ENCODE measurements at regions not wholly inside any gene's neighbourhood (a gene's known extent, or its start where the extent isn't known, plus 50 kb on each side); places are given as distances from the start of the nearest gene placed in this dataset.
"Not testable (repeated sequence)": the region's sequence is repeated elsewhere in the genome, so short reads cannot be mapped to it uniquely, and the experiment has no call there.

DNA sequence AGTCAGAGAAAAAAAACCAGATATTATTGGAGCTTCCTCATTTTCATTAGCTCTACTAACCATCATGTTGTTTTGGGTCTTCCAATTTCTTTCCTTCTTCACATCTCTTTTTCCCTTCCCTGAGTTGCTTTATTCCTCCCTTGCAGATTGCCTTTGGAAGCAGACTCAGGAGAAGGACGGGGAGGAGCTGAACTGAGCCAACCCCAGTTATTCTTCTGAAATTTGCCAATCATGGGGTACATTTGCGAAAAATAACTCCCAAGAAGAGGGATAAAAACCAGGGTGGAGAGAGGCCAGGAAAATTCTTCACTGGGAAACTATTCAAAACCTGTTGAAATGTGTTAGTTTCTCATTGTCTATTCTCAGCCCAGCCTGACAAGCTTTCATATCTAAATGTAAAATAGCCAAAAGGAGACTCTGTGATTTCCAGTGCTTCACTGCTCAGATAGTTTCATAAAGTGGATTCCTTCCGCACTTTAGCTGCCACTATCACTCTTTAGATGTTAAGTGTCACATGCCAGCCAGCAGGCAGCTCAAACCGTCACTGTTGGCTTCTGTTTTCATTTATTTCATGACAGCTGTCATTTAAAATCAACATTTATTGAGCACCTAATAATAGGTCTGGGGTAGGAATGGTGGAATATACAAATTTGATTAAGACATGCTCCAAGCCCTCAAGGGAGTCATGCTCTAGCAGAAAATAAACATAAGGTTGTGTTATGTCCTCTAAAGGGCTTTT is 204.5 kb downstream of the SREK1 start:
- no peak for DNase-seq (ENCODE audit: low read depth in 2 of 3, low spot score in 1 of 3)

DNA sequence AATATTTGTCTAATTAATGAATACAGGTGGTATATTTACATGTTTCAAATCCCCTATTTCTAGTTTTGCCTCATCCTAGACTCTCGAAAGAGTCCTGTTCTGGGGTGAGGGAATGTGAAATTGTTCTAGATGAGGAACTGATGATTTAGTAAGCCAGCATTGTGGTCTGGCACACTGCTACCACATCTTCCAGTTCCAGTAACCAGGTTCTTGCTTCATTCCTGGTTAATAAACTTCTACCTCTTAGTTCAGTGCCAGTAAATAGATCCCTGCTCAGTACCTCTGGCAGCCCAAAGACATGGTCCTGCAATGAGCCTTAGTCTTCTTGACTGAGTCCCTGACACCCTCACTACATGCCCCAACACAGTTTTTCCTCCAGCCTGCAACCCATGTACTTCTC is 207.7 kb downstream of the SREK1 start:
- no peak for DNase-seq (ENCODE audit: low read depth in 2 of 3, low spot score in 1 of 3)

DNA sequence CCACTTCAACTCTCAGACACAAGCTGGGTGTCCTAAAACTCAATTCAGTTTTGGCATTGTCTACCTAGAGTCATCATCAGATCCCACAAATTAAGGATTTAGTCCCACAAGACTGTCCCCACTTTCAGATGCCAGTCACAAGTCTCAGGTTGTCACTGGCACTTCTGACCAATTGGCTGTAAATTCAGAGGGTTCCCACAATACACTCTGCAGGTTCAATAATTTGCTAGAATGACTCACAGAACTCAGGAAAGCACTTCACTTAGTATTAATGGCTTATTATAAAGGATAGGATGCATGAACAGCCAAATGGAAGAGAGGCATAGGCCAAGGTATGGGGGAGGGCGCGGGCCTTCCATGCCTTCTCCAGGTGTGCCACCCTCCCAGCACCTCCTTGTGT is 209.1 kb downstream of the SREK1 start:
- no peak for DNase-seq (ENCODE audit: low read depth in 2 of 3, low spot score in 1 of 3)

DNA sequence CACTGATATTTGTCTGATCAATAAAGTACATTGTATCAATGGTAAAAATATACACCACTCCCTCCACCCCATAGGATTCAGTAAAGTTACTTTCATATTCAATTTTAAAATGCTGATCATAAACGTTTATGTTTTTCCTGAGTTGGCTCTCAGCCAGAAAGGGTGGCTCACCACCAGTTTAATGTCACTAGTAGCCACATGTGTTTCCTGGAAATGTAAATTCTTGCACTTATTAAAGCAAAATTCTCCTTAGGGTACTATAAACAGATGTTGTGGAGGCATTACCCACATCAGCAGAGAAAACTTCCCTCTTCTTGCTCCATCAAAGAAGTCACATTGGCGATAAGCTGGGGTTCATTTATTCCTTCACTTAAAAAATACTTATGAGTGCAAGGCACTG is 210.3 kb downstream of the SREK1 start:
- DNase-seq (ENCODE audit: low read depth in 2 of 3, low spot score in 1 of 3), result no peak

DNA sequence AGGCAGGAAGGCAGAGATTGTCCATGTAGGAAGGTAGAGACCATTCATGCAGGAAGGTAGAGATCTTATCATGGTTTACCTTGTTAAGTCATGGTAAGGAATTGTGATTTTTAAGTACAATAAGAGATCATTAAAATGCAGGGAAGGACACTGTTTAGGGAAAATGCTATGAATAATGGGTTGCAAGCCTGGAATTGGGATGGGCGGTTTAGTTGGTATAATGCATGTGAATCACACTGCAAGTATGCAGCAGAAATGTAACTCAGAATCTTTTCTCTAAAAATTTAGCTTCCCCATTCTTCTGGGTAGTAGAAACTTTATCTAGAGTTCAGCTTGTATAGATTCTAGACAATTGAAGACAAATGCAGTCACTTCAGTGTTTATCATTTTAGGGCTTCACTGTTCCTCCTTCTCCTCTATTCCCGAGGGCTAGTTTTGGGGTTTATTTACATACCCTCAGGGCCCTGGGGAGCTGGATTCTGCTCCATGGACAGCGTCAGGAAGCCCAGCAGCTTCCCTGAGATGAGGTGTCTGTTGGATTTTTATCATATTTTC is 212.0 kb downstream of the SREK1 start:
- DNase-seq (ENCODE audit: low read depth in 2 of 3, low spot score in 1 of 3), result no peak

DNA sequence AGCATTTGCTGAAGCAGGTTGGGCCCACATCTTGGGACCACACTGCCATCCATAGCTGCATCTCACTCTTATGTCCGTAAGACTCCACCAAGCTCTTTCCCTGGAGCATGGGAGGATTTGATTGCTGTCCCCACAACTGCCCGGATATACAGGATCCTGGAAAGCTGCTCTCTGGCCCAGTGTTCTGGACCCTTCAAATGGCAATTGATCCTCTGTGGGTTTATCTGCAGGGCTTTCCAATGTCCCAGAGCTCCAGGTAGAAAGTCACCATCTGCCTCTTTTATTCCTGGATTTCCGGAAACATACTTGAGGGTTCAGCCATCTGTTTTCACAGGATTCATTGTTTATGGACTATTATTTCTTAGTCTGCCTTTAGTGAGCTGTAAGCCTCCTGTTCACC is 214.6 kb downstream of the SREK1 start:
- DNase-seq (ENCODE audit: low read depth in 2 of 3, low spot score in 1 of 3), result no peak

DNA sequence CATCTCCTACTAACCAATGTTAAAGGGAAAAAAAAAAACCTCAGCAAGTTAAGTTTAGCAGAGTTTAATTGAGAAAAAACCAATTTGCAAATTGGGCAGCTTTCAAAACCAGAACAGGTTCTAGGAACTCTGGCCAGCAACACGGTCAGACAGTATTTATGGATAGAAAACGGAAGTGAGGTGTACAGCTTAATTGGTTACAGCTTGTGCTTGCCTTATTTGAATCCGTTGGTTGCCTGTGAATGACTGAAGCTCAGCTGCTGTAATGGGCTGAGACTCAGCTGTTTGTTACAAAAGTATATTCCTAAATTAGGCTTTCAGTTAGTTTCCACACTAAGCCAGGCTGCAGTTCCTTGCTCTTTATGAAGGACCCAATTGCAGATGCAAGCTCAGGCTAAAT is 217.0 kb downstream of the SREK1 start:
- no peak for DNase-seq (ENCODE audit: low read depth in 2 of 3, low spot score in 1 of 3)

DNA sequence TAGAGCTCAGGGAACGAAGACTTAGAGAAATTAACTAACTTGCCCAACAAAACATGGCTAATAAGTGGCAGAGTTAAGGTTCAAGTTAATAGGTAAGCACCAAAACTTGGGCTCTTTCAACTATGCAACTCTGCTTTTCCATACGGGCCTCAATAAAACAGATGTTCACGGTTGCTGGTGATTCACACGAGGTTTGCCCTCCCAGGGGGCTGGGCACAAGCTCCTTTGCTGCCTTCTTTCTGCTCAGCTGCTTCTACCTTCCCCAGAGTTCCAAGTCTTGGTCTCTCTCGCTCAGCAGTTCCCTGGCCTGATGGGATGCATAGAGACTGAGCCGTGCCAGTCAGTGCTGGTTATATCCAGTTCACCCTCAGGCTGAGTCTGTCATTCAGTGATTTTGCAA is 217.9 kb downstream of the SREK1 start:
- no peak for DNase-seq (ENCODE audit: low read depth in 2 of 3, low spot score in 1 of 3)

DNA sequence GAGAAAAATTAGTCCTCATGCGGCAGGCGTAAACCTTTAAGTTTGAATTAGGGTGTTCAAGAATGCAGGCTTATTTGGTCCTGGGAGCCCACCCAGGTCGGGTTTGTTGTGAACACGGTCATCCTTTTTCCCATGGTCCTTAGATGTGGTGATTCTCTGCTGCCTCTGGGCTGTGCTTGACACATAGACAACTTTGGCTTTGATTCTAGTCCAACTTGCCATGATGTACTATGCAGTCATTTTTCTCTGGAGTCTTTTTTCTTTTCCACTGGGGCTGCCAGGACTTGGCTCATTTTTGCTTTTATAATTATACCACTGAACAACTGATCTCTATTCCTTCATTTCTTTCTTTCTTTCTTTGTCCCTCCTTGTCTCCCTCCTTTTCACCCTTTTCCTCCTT is 218.6 kb downstream of the SREK1 start:
- DNase-seq (ENCODE audit: low read depth in 2 of 3, low spot score in 1 of 3), result no peak

DNA sequence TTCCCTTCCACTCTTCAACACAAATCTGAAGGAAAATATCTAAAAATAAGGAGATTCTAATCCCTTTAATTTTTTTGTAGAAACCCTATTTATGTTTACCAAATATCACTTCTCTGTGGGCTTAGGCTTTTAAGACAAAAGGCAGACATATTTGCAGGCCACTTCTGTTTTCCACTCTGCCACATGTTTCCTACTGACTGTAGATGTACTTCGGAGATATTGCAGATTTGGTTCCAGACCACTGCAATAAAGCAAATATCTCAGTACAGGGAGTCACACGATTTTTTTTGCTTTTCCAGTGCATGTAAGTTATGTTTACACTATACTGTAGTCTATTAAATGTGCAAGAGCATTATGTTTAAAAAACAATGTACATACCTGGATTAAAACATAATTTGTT is 219.0 kb downstream of the SREK1 start:
- DNase-seq (ENCODE audit: low read depth in 2 of 3, low spot score in 1 of 3), result no peak

DNA sequence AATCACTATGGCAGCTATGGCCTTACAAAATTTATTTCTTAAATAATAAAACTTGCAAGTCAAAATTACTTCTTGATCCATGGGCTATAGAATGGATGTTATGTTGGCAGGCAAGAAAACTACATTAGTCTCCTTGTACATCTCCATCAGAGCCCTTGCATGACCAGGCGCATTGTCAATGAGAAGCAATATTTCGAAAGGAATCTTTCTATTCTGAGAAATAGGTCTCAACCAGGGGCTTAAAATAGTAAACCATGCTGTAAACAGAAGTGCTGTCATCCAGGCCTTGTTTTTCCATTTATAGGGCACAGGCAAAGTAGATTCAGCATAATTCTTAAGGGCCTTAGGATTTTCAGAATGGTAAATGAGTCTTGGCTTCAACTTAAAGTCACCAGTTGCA is 220.1 kb downstream of the SREK1 start:
- no peak for DNase-seq (ENCODE audit: low read depth in 2 of 3, low spot score in 1 of 3)

DNA sequence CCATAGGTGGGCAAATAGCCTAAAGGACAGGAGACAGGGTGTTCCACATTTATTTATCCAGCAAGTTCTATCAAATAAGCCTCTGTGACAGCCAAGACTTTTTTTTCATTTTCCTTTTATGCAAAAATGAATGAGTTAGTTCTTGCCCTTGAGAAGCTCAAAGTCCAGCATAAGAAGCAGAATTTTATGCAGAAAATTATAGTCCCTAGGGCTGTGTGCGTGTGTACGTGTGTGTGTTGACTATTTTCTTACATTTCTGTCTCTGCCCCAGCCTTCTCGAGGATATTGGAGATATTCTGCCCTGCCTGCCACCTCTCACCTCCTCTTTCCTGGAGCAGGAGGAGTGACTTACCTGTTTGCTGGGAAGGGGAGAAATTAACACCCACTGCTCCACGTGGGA is 221.9 kb downstream of the SREK1 start:
- DNase-seq (ENCODE audit: low read depth in 2 of 3, low spot score in 1 of 3), result no peak

DNA sequence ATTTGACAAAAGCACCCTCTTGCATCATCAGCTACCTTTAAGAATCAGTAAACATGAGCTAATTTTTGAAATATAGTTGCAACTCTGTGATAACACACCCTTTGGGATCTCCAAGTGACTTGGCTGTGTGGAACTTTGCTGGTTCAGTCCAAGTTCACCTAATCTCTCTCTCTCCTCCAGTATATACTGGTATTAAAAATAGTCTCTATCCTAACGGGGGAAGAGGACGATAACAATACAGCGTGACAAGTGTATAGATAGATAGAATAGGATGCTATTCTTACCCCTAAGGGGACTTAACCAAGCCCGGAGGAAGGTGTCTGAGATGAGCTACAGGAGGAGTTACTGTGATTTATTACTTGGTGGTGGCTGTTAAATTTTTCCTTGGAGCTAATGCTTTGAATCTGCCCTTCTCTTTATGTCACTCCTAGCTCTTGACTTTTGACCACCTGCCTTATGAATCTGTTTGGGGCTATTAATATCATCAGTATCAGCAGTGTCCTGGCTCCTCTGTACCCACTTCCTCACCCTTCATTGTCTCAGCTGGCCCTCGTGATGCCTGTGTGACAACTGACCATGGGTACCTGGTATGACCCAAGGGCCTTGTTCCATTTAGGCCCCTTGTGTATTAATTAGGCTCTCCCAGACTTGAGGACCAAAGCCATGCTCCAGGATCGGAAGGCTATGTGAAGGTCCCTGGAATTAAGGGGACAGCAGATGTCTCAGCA is 223.9 kb downstream of the SREK1 start:
- DNase-seq (ENCODE audit: low read depth in 2 of 3, low spot score in 1 of 3), result no peak

DNA sequence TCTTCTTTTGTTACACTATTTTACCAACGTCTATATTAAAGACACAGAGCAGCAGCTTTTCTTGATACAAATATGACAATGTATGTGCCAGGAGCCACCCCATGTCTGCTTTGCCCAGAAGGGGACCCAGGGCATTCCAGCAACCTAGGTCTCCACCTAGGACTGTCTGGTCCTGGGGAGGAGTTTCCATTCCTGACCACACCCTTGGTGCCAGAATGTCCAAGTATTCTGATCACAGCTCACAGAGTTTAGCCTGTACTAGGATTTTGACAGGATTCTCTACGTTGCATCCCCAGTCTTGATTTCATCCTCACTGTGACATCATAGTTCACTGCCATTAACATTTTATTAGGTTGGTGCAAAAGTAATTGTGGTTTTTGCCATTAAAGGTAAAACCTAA is 224.7 kb downstream of the SREK1 start:
- DNase-seq (ENCODE audit: low read depth in 2 of 3, low spot score in 1 of 3), result no peak

DNA sequence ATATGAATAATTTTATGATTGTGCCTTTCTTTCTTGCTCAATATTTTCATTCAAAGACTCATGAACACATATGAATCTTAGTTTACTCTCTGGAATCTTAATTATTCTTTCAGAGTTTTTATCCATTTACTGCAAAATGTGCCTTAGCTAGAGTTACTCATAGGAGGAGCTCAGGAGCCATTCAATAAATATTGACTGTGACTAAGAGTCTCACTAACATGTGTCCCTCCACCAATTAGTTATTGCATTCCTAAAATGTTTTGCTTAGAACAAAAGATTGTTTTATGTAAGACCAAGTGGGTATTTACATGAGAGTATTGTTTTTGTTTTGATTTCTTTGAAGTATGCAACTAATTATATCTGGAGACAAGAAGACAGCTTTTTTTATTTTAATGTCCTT is 218.4 kb upstream of the MAST4 start:
- DNase-seq (ENCODE audit: low read depth in 2 of 3, low spot score in 1 of 3), result no peak

DNA sequence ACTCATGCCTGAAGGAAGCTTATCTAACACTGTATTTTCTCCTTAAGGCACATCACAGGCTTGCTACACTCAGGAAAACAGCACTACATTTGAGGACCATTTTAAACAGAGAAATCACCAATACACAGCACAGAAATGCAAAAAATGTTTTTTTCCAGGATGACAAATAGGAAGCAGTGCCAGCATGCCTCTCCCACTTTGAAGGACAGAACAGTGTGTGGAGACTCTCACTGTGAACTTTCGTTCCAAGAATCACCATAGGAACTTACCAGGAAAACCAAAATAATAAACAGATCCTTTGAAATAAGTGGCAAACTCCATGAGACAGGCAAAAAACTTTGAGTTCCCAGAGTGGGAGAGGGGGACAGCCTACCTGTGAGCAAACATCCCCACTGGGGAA is 217.8 kb upstream of the MAST4 start:
- no peak for DNase-seq (ENCODE audit: low read depth in 2 of 3, low spot score in 1 of 3)

DNA sequence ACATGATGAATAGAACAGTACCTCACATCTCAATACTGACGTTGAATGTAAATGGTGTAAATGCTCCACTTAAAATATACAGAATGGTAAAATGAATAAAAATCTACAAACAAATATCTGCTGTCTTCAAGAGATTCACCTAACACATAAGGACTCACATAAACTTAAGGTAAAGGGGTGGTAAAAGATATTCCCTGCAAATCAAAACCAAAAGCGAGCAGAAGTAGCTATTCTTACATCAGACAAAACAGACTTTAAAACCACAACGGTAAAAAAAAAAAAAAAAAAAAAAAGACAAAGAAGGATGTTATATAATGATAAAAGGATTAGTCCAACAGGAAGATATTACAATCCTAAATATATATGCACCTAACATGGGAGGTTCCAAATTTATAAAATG is 214.0 kb upstream of the MAST4 start:
- DNase-seq (ENCODE audit: low read depth in 2 of 3, low spot score in 1 of 3), result no peak

DNA sequence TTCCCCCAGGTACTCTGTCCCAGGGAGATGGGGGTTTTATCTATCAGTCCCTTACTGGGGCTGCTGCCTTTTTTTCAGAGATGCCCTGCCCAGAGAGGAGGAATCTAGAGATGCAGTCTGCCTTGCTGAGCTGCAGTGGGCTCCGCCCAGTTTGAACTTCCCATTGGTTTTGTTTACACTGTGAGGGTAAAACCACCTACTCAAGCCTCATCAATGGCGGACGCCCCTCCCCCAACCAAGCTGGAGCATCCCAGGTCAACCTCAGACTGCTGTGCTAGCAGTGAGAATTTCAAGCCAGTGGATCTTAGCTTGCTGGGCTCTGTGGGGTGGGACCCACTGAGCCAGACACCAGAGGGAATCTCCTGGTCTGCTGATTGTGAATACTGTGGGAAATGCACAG is 191.0 kb upstream of the MAST4 start:
- DNase-seq (ENCODE audit: low read depth in 2 of 3, low spot score in 1 of 3), result not testable (repeated sequence)

DNA sequence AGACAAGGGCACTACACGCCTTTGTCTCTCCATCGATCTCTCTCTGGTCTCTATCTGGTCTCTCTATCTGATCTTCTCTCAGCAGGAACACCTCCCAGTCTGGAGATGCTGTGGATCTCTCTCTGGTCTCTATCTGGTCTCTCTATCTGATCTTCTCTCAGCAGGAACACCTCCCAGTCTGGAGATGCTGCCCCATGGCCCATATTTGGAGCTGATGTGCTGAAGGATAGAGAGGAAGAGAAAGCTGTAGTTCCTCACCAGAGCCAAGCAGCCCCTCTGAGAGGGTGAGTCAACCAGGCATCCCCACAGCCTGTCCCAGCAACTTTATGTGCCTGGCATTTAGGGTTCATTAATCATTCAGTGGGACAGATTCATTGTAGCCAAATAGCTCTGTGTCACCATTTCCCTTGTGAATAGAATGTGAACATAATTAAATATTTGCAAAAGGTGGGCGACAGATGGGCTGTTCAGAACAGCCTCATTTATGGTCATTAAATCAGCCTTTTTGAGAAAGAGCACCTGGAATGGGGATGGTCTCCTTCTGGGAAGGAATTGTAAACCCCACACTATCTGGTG is 189.3 kb upstream of the MAST4 start:
- no peak for DNase-seq (ENCODE audit: low read depth in 2 of 3, low spot score in 1 of 3)

DNA sequence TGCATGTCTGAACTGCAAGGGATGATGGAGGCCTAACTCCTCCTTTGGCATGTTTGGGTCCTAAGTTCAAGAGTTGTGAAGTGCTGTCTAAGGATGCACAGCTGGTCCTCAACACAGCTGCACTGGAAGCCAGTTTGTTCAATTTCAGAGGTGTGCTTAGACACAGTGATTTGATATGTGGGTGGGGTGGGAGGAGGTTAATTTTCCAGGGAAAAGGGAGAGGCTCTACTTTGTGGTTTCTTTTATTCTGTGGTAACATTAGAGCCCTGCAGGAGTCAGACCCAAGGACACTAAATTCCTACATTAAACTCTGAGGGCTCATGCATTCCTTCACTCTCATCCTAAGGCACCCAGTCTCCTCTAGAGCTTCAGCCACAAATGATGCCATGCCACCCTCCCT is 188.4 kb upstream of the MAST4 start:
- DNase-seq (ENCODE audit: low read depth in 2 of 3, low spot score in 1 of 3), result no peak

DNA sequence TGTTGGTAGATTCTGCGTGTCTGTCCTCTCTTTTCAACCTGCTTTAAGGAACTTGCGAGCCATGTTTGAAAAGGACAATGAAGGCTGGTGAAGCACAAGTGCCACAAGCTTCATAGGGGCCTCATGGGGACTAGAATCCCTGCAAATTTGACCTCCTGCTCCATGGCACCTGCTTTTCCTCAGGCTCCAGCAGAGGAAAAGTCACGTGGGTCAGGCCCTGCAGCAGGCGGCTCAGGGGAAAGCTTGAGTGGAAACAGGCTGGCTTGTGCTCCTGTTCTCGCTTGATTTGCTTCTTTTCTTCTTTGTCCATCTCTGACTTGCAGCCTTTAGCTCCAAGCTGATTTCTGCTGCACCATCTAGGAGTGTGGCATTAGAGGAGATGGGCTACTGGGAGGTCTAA is 187.6 kb upstream of the MAST4 start:
- no peak for DNase-seq (ENCODE audit: low read depth in 2 of 3, low spot score in 1 of 3)

DNA sequence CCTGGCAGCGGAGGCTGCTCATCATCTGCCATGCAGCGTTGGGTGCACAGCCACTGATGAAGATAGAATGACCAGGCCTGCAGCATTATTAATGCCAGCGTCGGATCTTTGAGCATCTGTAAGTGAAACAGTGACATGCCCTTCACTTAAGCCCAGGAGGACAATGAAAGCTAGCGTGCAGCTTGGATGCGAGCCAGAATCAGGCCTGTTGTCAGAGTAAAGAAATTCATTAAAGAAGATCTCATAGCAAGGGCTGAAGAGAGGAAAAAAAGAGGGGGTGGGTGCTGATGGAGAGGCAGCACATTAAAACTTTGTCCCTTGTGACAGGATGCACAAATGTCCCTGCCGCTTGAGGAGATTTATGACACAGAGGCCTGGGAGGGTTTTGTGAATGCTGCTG is 186.1 kb upstream of the MAST4 start:
- no peak for DNase-seq (ENCODE audit: low read depth in 2 of 3, low spot score in 1 of 3)
